Trophoblast cell (in vitro differentiated cells and primary cell): ENCODE measurements at regions not wholly inside any gene's neighbourhood (a gene's known extent, or its start where the extent isn't known, plus 50 kb on each side); places are given as distances from the start of the nearest gene placed in this dataset.

ENCODE experiments used
- DNase-seq, 2 donors: peaks; one replicate each; pipeline ENCODE4 v3.0.0-alpha.2; 2016
- H2AFZ ChIP-seq: 2 replicates; pipeline ENCODE4 v1.6.1; 2013; ENCODE audit warnings: low read length, moderate library complexity, mild to moderate bottlenecking; ENCODE audit not compliant: insufficient read depth, poor library complexity
- H2AK5ac ChIP-seq: 2 replicates; pipeline ENCODE4 v1.6.1; 2013; ENCODE audit warnings: mild to moderate bottlenecking, low read length
- H2BK120ac ChIP-seq: 2 replicates; pipeline ENCODE4 v1.6.1; 2013; ENCODE audit warnings: low read length, mild to moderate bottlenecking, moderate library complexity; ENCODE audit not compliant: insufficient read depth, poor library complexity
- H2BK12ac ChIP-seq: 2 replicates; pipeline ENCODE4 v1.6.1; 2013; ENCODE audit warnings: mild to moderate bottlenecking, low read length, moderate library complexity
- H2BK5ac ChIP-seq: 2 replicates; pipeline ENCODE4 v1.6.1; 2013; ENCODE audit warnings: low read length, low read depth, moderate library complexity, mild to moderate bottlenecking; ENCODE audit not compliant: poor library complexity
- H3K14ac ChIP-seq: 2 replicates; pipeline ENCODE4 v1.6.1; 2013; ENCODE audit warnings: mild to moderate bottlenecking, low read length
- H3K18ac ChIP-seq: 2 replicates; pipeline ENCODE4 v1.6.1; 2013; ENCODE audit warnings: mild to moderate bottlenecking, low read length
- H3K23ac ChIP-seq: 2 replicates; pipeline ENCODE4 v1.6.1; 2013; ENCODE audit warnings: low read length
- H3K27ac ChIP-seq: 2 replicates; pipeline ENCODE4 v1.5.1; 2013; ENCODE audit warnings: low read depth, mild to moderate bottlenecking, inconsistent platforms, low read length, moderate library complexity
- H3K27me3 ChIP-seq: 2 replicates; pipeline ENCODE4 v1.6.1; 2013; ENCODE audit warnings: inconsistent platforms, mild to moderate bottlenecking, low read length, moderate library complexity; ENCODE audit not compliant: insufficient read depth
- H3K36me3 ChIP-seq, 2 experiments: 1 replicate in 1 of 2; 2 replicates in 1 of 2; pipeline ENCODE4 v1.6.1; 2013; ENCODE audit warnings: low read length in 2 of 2, mild to moderate bottlenecking in 2 of 2, moderate library complexity in 1 of 2; ENCODE audit not compliant: insufficient read depth in 2 of 2, control insufficient read depth in 1 of 2
- H3K4ac ChIP-seq: 2 replicates; pipeline ENCODE4 v1.6.1; 2013; ENCODE audit warnings: low read depth, mild to moderate bottlenecking, low read length, moderate library complexity
- H3K4me1 ChIP-seq, 2 experiments: 1 replicate in 1 of 2; 2 replicates in 1 of 2; pipeline ENCODE4 v1.6.1; 2013; ENCODE audit warnings: low read length in 2 of 2, mild to moderate bottlenecking in 2 of 2, moderate library complexity in 1 of 2; ENCODE audit not compliant: insufficient read depth in 2 of 2, control insufficient read depth in 1 of 2
- H3K4me2 ChIP-seq: 2 replicates; pipeline ENCODE4 v1.6.1; 2013; ENCODE audit warnings: inconsistent platforms, mild to moderate bottlenecking, low read length, moderate library complexity
- H3K4me3 ChIP-seq: 2 replicates; pipeline ENCODE4 v1.5.1; 2013; ENCODE audit warnings: mild to moderate bottlenecking, low read depth, low read length, inconsistent platforms
- H3K79me1 ChIP-seq: one replicate; pipeline ENCODE4 v1.6.1; 2013; ENCODE audit warnings: low read length
- H3K79me2 ChIP-seq: 2 replicates; pipeline ENCODE4 v1.6.1; 2013; ENCODE audit warnings: low read length, mild to moderate bottlenecking; ENCODE audit not compliant: control insufficient read depth, insufficient read depth, poor library complexity
- H3K9ac ChIP-seq: 2 replicates; pipeline ENCODE4 v1.6.1; 2013; ENCODE audit warnings: mild to moderate bottlenecking, low read length
- H3K9me3 ChIP-seq: 2 replicates; pipeline ENCODE4 v1.6.1; 2013; ENCODE audit warnings: low read depth, mild to moderate bottlenecking, control low read depth, inconsistent platforms, low read length; ENCODE audit not compliant: insufficient read depth
- H4K12ac ChIP-seq: 2 replicates; pipeline ENCODE4 v1.6.1; 2013; ENCODE audit warnings: low read depth, mild to moderate bottlenecking, low read length, moderate library complexity
- H4K8ac ChIP-seq: 2 replicates; pipeline ENCODE4 v1.6.1; 2013; ENCODE audit warnings: low read depth, mild to moderate bottlenecking, low read length, moderate library complexity
- H4K91ac ChIP-seq: one replicate; pipeline ENCODE4 v1.6.1; 2013; ENCODE audit warnings: low read depth, mild to moderate bottlenecking, low read length, moderate library complexity
- WGBS: extraction: QIAGEN DNeasy Blood & Tissue Kit; methylation state at CpG from one replicate; pipeline ENCODE4 v1.1.7; 2013; ENCODE audit warnings: missing lambda C conversion rate; ENCODE audit not compliant: insufficient read length, insufficient coverage; ENCODE audit errors: extremely low coverage; 5-methylcytosine and 5-hydroxymethylcytosine counted together

GRCh38 chr7:88617185-88617584 lies 142.3 kb upstream of the ZNF804B start:
- Histone ChIP-seq H3K23ac (no peak overlapping the region), H3K14ac (no peak overlapping the region), H3K79me1 (no peaks in the 10 kb centered on the region), H3K4ac (no peak overlapping the region), H3K18ac (no peak overlapping the region), H3K4me2 (no peak overlapping the region), H3K36me3 (no peaks in the 10 kb centered on the region), H2BK120ac (no peak overlapping the region), H3K27ac (no peak overlapping the region), H3K79me2 (no peaks in the 10 kb centered on the region), H2AK5ac (no peak overlapping the region), H2BK5ac (no peak overlapping the region), H3K27me3 (no peaks in the 10 kb centered on the region), H3K4me3 (no peak overlapping the region), H4K91ac (no peak overlapping the region), H4K8ac (no peak overlapping the region), H3K4me1 (no peaks in the 10 kb centered on the region), H3K9ac (no peak overlapping the region), H3K9me3 (no peaks in the 10 kb centered on the region), H4K12ac (no peak overlapping the region), H2AFZ (no peak overlapping the region), H2BK12ac (no peak overlapping the region)
- no peak for DNase-seq
- no CpG with 5 or more reads among the region's 2 CpGs for WGBS

- H3K79me2 ChIP-seq = no peaks in the 10 kb centered on the region
- no peak overlapping the region for H3K9ac ChIP-seq
- no peaks in the 10 kb centered on the region for H3K27me3 ChIP-seq
- no peak overlapping the region for H3K27ac ChIP-seq
- no peak overlapping the region for H4K91ac ChIP-seq
- H3K36me3 ChIP-seq = no peaks in the 10 kb centered on the region
- H3K4me2 ChIP-seq = no peak overlapping the region
- H3K9me3 ChIP-seq = no peaks in the 10 kb centered on the region
- H2AK5ac ChIP-seq = no peak overlapping the region
- H4K8ac ChIP-seq = no peak overlapping the region
- H3K4me1 ChIP-seq = no peaks in the 10 kb centered on the region
- H3K18ac ChIP-seq = no peak overlapping the region
- no peak for DNase-seq
- H2BK12ac ChIP-seq = no peak overlapping the region
- no CpG with 5 or more reads among the region's 2 CpGs for WGBS
- H2AFZ ChIP-seq = no peak overlapping the region
- no peak overlapping the region for H2BK5ac ChIP-seq
- H3K23ac ChIP-seq = no peak overlapping the region
- H3K14ac ChIP-seq = no peak overlapping the region
- H2BK120ac ChIP-seq = no peak overlapping the region
- no peak overlapping the region for H3K4me3 ChIP-seq
- no peak overlapping the region for H4K12ac ChIP-seq
- no peaks in the 10 kb centered on the region for H3K79me1 ChIP-seq
- no peak overlapping the region for H3K4ac ChIP-seq
These were observed 144.2 kb upstream of the ZNF804B start for GRCh38 chr7:88615336-88615735.

- Histone ChIP-seq H4K91ac (no peak overlapping the region), H3K4me3 (no peak overlapping the region), H4K8ac (no peak overlapping the region), H3K79me2 (no peaks in the 10 kb centered on the region), H3K9ac (no peak overlapping the region), H3K36me3 (no peaks in the 10 kb centered on the region), H2AFZ (no peak overlapping the region), H3K14ac (no peak overlapping the region), H3K4me2 (no peak overlapping the region), H2BK120ac (no peak overlapping the region), H3K4me1 (no peaks in the 10 kb centered on the region), H3K27ac (no peak overlapping the region), H3K23ac (no peak overlapping the region), H2AK5ac (no peak overlapping the region), H3K79me1 (no peaks in the 10 kb centered on the region), H2BK5ac (no peak overlapping the region), H2BK12ac (no peak overlapping the region), H3K4ac (no peak overlapping the region), H4K12ac (no peak overlapping the region), H3K18ac (no peak overlapping the region), H3K9me3 (no peaks in the 10 kb centered on the region), H3K27me3 (no peaks in the 10 kb centered on the region)
- no CpG with 5 or more reads among the region's 3 CpGs for WGBS
- DNase-seq = peak in 1 of 2 donors; percentile 6
These were observed 144.8 kb upstream of the ZNF804B start for GRCh38 chr7:88614736-88615135.

GRCh38 chr7:88610942-88611341 lies 148.6 kb upstream of the ZNF804B start:
- Histone ChIP-seq H3K18ac (no peak overlapping the region), H3K79me2 (no peaks in the 10 kb centered on the region), H3K79me1 (no peaks in the 10 kb centered on the region), H3K36me3 (no peaks in the 10 kb centered on the region), H3K14ac (no peak overlapping the region), H3K23ac (no peak overlapping the region), H3K27ac (no peak overlapping the region), H3K4ac (no peak overlapping the region), H4K8ac (no peak overlapping the region), H3K9ac (no peak overlapping the region), H2BK12ac (no peak overlapping the region), H2AK5ac (no peak overlapping the region), H3K4me2 (no peak overlapping the region), H3K27me3 (no peaks in the 10 kb centered on the region), H4K91ac (no peak overlapping the region), H3K4me1 (no peaks in the 10 kb centered on the region), H2BK5ac (no peak overlapping the region), H4K12ac (no peak overlapping the region), H2BK120ac (no peak overlapping the region), H3K4me3 (no peak overlapping the region), H2AFZ (no peak overlapping the region), H3K9me3 (no peaks in the 10 kb centered on the region)
- no CpG with 5 or more reads among the region's 4 CpGs for WGBS
- no peak for DNase-seq
